Calu3 (cell line): ENCODE measurements at regions not wholly inside any gene's neighbourhood (a gene's known extent, or its start where the extent isn't known, plus 50 kb on each side); places are given as distances from the start of the nearest gene placed in this dataset.

Source experiments
- BruUV-seq: library from RNA; stranded (reverse); fragments of 400-500 nt; replicated peaks from 2 replicates; lab custom pipeline; 2021; lab: Mats Ljungman, UMichigan
- CTCF ChIA-PET: fragments of 300-600 bp; sonication (Branson Sonifier 250); formaldehyde crosslinking; loops from one replicate; lab custom pipeline; 2022; ENCODE audit warnings: antibody characterized with exemption; lab: Charles Lee
- DNase-seq: peaks from one replicate; pipeline ENCODE4 v3.0.0; 2022
- H3K27ac Mint-ChIP-seq: one replicate; pipeline ENCODE4 v1.8.0; 2022; ENCODE audit warnings: mixed read lengths; ENCODE audit not compliant: unreplicated experiment
- H3K27me3 Mint-ChIP-seq: one replicate; pipeline ENCODE4 v1.8.0; 2022; ENCODE audit warnings: mixed read lengths; ENCODE audit not compliant: unreplicated experiment
- H3K36me3 Mint-ChIP-seq: one replicate; pipeline ENCODE4 v1.8.0; 2022; ENCODE audit warnings: mild to moderate bottlenecking, moderate library complexity, mixed read lengths; ENCODE audit not compliant: insufficient read depth, unreplicated experiment
- H3K4me1 Mint-ChIP-seq: one replicate; pipeline ENCODE4 v1.8.0; 2022; ENCODE audit warnings: mild to moderate bottlenecking, low read depth, mixed read lengths; ENCODE audit not compliant: unreplicated experiment
- H3K4me3 Mint-ChIP-seq: one replicate; pipeline ENCODE4 v1.8.0; 2022; ENCODE audit warnings: mild to moderate bottlenecking, low read depth, moderate library complexity, mixed read lengths; ENCODE audit not compliant: unreplicated experiment
- H3K9me3 Mint-ChIP-seq: one replicate; pipeline ENCODE4 v1.8.0; 2022; ENCODE audit warnings: low read depth, mixed read lengths; ENCODE audit not compliant: unreplicated experiment
- CTCF ChIP-seq: fragments of 200-600 bp; IDR thresholded peaks from one replicate; pipeline ENCODE4 v1.8.0; 2022; ENCODE audit warnings: antibody characterized with exemption; ENCODE audit not compliant: unreplicated experiment
- intact Hi-C: fragments of 100-400 bp; cut with micrococcal nuclease; formaldehyde crosslinking; loops from one replicate; pipeline ENCODE4 v1.10.0; 2022; ENCODE audit not compliant: unreplicated experiment

GRCh38 chr7:54664235-54665228 is 94.5 kb downstream of the SEC61G start:
- CTCF ChIA-PET = interaction anchor here (1.4 kb wide), 2 partner anchors 8 to 118 kb away, joined by 4 to 7 read pairs; no protein-coding TSS in a partner anchor
- intact Hi-C loops = loop anchor here (1.0 to 5.0 kb wide), 4 partner anchors 12 to 187 kb away; no protein-coding TSS in a partner anchor
- peaks cover 80% of the 10 kb centered on the region for H3K27me3 Mint-ChIP-seq
- peak overlapping the region; percentile 65 for H3K4me3 Mint-ChIP-seq
- H3K27ac Mint-ChIP-seq = no peak overlapping the region
- H3K4me1 Mint-ChIP-seq = peaks cover 22% of the 10 kb centered on the region
- peak; percentile 88 for DNase-seq
- peaks cover 4% of the 10 kb centered on the region for H3K36me3 Mint-ChIP-seq
- no TSS peak for BruUV-seq
- peak; percentile 56 for TF ChIP-seq CTCF
- no peaks in the 10 kb centered on the region for H3K9me3 Mint-ChIP-seq

GRCh38 chr7:54663603-54664234 is 95.3 kb downstream of the SEC61G start:
- Mint-ChIP-seq H3K27ac (no peak overlapping the region), H3K4me3 (peak overlapping the region; percentile 65), H3K9me3 (no peaks in the 10 kb centered on the region), H3K36me3 (peaks cover 4% of the 10 kb centered on the region), H3K27me3 (peaks cover 80% of the 10 kb centered on the region), H3K4me1 (peaks cover 22% of the 10 kb centered on the region)
- CTCF ChIA-PET = interaction anchor here (1.4 kb wide), 2 partner anchors 9 to 117 kb away, joined by 4 to 7 read pairs; no protein-coding TSS in a partner anchor
- TF ChIP-seq CTCF = no peak
- BruUV-seq = no TSS peak
- intact Hi-C loops = loop anchor here (1.0 to 5.0 kb wide), 4 partner anchors 11 to 186 kb away; no protein-coding TSS in a partner anchor
- DNase-seq = no peak

DNA sequence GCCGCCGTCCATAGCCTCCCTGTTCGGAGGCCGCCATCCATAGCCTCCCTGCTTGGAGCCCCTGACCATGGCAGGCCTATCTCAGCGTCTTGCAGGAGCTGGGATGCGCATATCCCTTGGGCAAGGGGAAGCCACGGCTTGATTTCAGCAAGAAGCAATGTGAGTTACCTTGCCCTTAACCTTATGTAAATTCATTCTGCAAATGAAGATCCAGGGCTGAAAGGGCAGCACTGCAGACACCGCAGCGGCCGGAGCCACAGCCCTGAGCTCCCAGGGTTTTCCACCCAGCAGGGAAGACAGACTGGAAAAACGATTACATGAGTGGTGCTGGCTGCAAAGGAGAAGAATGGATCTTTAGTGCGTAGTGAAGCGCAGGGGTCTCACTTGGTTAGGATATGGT is 95.8 kb downstream of the SEC61G start:
- Mint-ChIP-seq H3K9me3 (no peaks in the 10 kb centered on the region), H3K4me3 (peak overlapping the region; percentile 65), H3K27ac (no peak overlapping the region), H3K27me3 (peaks cover 83% of the 10 kb centered on the region), H3K4me1 (peaks cover 22% of the 10 kb centered on the region), H3K36me3 (peaks cover 4% of the 10 kb centered on the region)
- intact Hi-C loops = loop anchor here (5.0 kb wide), 1 partner anchor 186 kb away; no protein-coding TSS in a partner anchor
- no TSS peak for BruUV-seq
- CTCF ChIA-PET = interaction anchor here (1.1 kb wide), 1 partner anchor 35 kb away, joined by 3 read pairs; no protein-coding TSS in a partner anchor
- no peak for TF ChIP-seq CTCF
- DNase-seq = no peak

DNA sequence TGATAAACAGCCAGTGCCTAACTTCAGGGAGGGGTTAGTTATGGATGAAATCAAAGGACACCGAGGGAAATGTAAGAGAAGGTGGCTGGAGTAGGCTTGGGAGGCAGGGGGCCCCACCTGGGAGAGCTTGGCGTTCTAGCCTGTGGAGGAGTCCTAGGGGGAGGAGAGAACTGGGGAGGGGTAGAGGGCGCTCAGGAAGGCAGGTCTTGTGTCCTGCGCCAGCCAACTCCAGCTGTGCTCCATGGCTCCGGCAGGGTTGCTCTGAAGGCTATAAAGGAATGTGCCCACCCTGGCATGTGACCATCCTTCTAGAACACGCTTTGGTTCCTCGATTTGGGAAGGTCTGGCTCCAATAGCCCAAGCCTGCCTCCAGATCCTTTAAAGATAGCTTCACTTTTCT is 96.3 kb downstream of the SEC61G start:
- Mint-ChIP-seq H3K4me1 (peaks cover 22% of the 10 kb centered on the region), H3K27me3 (peaks cover 88% of the 10 kb centered on the region), H3K36me3 (peaks cover 4% of the 10 kb centered on the region), H3K27ac (no peak overlapping the region), H3K9me3 (no peaks in the 10 kb centered on the region), H3K4me3 (no peak overlapping the region)
- DNase-seq = no peak
- BruUV-seq = no TSS peak
- no peak for TF ChIP-seq CTCF
- CTCF ChIA-PET = interaction anchor here (1.1 kb wide), 1 partner anchor 34 kb away, joined by 3 read pairs; no protein-coding TSS in a partner anchor
- intact Hi-C loops = loop anchor here (5.0 kb wide), 1 partner anchor 185 kb away; no protein-coding TSS in a partner anchor
